GM19452 (cell line): ENCODE measurements at regions not wholly inside any gene's neighbourhood (a gene's known extent, or its start where the extent isn't known, plus 50 kb on each side); places are given as distances from the start of the nearest gene placed in this dataset.

ENCODE experiments used
- ATAC-seq: cut with Tn5 transposase; IDR thresholded peaks from one replicate; pipeline ENCODE4 v1.9.1; 2021; ENCODE audit not compliant: unreplicated experiment

DNA sequence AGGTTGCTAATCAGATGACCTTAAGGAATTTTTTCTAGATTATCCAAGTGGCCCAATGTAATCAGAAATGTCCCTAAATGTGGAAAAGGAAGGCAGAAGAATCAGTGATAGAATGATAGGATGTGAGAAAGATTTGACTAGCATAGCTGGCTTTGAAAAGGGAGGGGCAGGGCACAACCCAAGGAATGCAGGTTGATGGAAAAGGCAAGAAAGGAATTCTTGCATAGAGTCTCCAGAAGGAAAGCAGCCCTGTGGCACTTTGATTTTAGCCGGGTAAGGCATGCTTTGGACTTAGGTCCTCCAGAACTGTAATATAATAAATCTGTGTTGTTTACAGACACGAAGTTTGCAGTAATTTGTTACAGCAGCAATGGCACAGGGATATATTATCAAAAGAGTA, 375.7 kb upstream of the B3GALT2 start:
- ATAC-seq = no peak

GRCh38 chr1:193558491-193559028, 372.1 kb upstream of the B3GALT2 start:
- no peak for ATAC-seq

GRCh38 chr1:193555662-193556441, 369.4 kb upstream of the B3GALT2 start:
- no peak for ATAC-seq

DNA sequence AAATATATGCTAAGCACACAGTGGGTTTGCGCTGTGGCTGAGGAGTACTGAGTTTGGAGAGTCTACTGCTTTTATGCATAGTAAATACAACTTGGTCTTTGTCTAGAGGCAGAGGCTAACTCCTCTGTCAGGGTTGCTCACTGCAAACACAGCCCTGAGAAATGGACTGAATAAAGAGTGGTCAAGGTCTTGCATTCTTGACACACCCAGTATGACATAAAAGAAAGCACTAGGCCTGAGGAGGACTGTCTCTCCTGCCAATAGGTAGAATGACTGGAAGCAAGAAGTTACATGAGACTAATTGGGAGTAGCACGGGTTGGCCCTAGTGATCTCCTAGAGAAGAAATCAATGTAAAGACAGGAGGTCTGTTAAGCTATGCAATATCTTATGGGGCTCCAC, 367.2 kb upstream of the B3GALT2 start:
- ATAC-seq = no peak

- no peak for ATAC-seq
Observed at GRCh38 chr1:193552274-193552673, 365.9 kb upstream of the B3GALT2 start.

GRCh38 chr1:193549081-193549480, 362.7 kb upstream of the B3GALT2 start:
- ATAC-seq = no peak

GRCh38 chr1:193545171-193545570, 358.8 kb upstream of the B3GALT2 start:
- ATAC-seq = no peak

- no peak for ATAC-seq
Observed at GRCh38 chr1:193543259-193543658, 356.8 kb upstream of the B3GALT2 start.

- no peak for ATAC-seq
Observed at GRCh38 chr1:193542690-193543089, 356.3 kb upstream of the B3GALT2 start.

- peak; percentile 3 for ATAC-seq
Observed at GRCh38 chr1:193540511-193540910, 354.1 kb upstream of the B3GALT2 start.

GRCh38 chr1:193539731-193540459, 353.5 kb upstream of the B3GALT2 start:
- peak; percentile 67 for ATAC-seq

- no peak for ATAC-seq
Observed at GRCh38 chr1:193538680-193539079, 352.3 kb upstream of the B3GALT2 start.

GRCh38 chr1:193538003-193538354, 351.6 kb upstream of the B3GALT2 start:
- peak; percentile 9 for ATAC-seq

DNA sequence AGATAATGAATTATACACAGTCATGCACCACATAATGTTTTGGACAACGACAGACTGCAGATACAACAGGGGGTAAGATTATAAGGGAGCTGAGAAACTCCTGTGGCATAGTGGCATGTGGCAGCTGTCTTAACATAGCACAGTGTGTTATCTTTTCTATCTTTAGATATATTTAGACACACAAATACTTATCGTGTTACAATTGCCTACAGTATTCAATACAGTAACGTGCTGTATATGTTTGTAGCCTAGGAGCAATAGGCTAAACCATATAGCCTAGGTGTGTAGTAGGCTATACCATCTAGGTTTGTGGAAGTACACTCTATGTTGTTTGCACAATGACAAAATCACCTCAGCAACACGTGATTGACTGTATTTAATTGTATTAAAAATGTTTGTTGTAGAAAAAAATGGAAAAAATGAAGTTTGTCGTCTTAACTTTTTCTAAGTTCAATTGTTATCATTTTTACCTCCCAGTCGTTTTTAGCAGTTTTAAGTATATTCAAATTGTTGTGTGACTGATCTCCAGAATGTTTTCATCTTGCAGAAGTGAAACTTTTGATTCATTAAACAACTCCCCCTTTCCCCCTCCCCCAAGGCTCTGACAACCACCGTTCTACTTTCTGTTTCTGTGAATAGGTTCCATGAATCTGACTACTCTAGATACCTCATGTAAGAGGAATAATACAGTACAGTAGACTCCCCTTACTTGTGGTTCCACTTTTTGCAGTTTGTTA, 351.0 kb upstream of the B3GALT2 start:
- peak; percentile 75 for ATAC-seq

- no peak for ATAC-seq
Observed at GRCh38 chr1:193533853-193534252, 347.4 kb upstream of the B3GALT2 start.

GRCh38 chr1:193525917-193526710, 339.7 kb upstream of the B3GALT2 start:
- no peak for ATAC-seq

GRCh38 chr1:193525411-193525810, 339.0 kb upstream of the B3GALT2 start:
- ATAC-seq = no peak

DNA sequence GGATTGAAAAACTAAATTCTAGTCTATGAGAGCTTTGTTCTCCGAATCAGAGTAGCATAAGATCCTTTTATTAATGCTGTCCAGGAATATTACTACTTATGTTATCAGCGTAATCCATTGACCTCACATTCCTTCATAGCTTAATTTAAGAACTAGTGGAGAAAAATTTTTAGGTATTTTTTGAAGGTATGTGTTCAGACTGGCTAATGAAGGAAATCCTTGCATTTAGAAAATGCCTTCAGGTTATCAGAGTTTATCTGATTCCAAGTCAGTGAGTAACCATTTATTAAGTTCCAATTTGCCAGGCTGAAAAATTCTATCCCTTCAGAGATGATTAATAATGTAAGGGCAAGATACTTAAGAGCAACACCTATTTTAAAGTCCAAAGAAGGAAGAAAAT, 338.2 kb upstream of the B3GALT2 start:
- ATAC-seq = no peak

- no peak for ATAC-seq
Observed at GRCh38 chr1:193524021-193524420, 337.6 kb upstream of the B3GALT2 start.

DNA sequence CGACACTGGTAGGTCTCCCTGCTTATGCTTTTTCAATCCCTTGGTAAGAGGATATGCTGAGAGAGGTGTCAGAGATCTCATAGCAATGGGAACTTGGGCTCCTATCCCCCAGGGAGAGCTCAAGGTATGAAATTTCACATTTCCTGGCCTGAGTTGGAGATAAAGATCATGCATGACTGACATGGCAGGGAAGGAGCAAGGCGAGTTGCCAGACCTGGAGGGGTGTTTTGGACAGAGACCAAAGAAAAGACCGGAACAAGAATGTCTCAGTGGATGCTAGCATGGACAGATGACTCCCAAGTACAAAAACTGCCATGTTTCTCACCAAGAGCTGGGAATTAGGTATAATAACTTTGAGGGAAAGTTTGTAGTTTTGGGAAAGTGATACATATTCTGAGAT, 334.1 kb upstream of the B3GALT2 start:
- ATAC-seq = no peak

- ATAC-seq = no peak
Observed at GRCh38 chr1:193519922-193520321, 333.5 kb upstream of the B3GALT2 start.
